OCI-LY3 (cell line): ENCODE measurements at regions not wholly inside any gene's neighbourhood (a gene's known extent, or its start where the extent isn't known, plus 50 kb on each side); places are given as distances from the start of the nearest gene placed in this dataset.

Source experiments
- CTCF ChIP-seq: fragments of 200-600, 300-600 bp; sonication (generic); IDR thresholded peaks from 2 replicates; pipeline ENCODE4 v1.5.1; 2014; ENCODE audit warnings: antibody characterized with exemption, low read length, low read depth
- EZH2phosphoT487 ChIP-seq: fragments of 200-600 bp; shearing (Covaris generic); IDR thresholded peaks from 2 replicates; pipeline ENCODE4 v1.6.1; 2018; ENCODE audit warnings: antibody characterized with exemption, mixed run types, low read depth

GRCh38 chr5:156094001-156094400 lies 233.0 kb upstream of the SGCD start:
- TF ChIP-seq CTCF = no peak
- TF ChIP-seq EZH2phosphoT487 = no peak
